C4-2B (cell line): ENCODE measurements at regions not wholly inside any gene's neighbourhood (a gene's known extent, or its start where the extent isn't known, plus 50 kb on each side); places are given as distances from the start of the nearest gene placed in this dataset.

Experiments used
- CTCF ChIP-seq: fragments of 450-650 bp; conservative IDR thresholded peaks from 2 replicates; pipeline ENCODE4 v1.5.1; 2017; ENCODE audit warnings: mild to moderate bottlenecking
- ZFX ChIP-seq: fragments of 450-650 bp; IDR thresholded peaks from 2 replicates; pipeline ENCODE4 v1.6.1; 2017

- no peak for TF ChIP-seq CTCF
- no peak for TF ChIP-seq ZFX
Measured at GRCh38 chr6:146923205-146923833, 280.9 kb upstream of the STXBP5 start.
